GM18873 (cell line): ENCODE measurements at regions not wholly inside any gene's neighbourhood (a gene's known extent, or its start where the extent isn't known, plus 50 kb on each side); places are given as distances from the start of the nearest gene placed in this dataset.

Source experiments
- ATAC-seq: cut with Tn5 transposase; IDR thresholded peaks from one replicate; pipeline ENCODE4 v1.9.1; 2021; ENCODE audit warnings: mild to moderate bottlenecking, moderate library complexity, moderate number of reproducible peaks; ENCODE audit not compliant: unreplicated experiment, low FRiP score

DNA sequence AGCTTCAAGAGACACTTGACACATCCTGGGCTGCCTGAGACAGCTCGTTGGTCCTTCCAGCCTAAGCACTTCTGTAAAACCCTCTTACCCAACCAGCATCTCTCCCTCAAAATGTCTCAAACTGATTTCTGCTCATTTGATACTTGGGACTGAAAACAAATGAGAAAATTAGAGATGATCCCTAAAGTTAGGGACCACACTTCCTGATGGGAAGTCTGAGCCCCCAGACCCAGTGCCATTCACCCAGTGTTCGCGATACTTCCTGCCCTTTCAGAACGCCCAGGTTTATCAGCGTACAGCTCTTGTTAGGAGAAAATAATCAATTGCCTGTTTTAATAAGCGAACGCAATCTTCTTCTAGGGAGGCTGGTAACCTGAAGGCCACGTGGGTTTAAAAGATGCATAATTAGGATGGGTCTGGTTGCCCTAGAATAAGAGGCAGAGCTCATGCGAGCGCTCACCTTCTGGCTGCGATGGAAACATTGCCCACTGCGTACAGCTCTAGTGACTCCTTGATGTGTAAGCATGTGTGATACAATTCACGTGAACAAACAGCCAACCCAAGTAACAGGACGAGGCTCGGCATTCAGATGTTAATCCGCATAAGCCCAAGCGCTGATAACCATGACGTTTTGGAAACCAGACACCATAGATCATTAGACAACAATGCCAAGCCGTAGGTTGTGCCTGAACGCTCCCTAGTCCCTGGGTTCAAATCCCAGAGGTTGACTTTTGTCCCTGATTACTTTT is 213.1 kb downstream of the FOXL1 start:
- no peak for ATAC-seq

DNA sequence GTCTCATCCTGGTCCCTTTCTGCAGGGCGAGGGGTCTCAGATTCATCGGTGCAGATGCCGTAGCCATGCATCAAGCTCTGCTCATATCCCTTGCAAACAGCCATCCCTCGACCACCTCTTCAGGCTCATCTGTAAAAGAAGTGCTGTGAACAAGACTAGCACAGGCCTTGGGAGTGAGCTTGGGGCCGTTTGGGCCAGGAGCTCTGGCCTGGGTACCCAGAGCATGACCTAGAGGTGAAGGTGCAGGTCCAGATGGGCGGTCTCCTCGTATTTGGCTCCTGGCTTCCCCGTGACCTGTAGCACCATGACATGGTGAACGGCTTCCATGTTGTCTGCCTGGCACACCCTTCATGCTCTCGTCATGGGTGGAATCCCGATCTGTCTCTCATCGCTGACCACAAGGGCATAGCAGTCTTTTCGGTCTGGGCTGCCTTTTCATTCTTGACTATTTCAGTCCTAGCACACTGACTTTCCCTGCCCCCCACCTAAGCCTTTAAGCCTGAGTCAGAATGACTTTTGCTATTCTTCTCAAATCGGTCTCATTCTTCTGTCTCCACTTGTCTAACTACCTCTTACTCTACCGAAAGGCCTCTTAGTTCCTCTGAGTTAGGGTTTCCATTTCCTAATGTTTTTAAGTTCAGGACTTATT is 216.0 kb downstream of the FOXL1 start:
- ATAC-seq: no peak

- ATAC-seq: no peak
These were observed 219.4 kb downstream of the FOXL1 start for GRCh38 chr16:86797700-86798099.

DNA sequence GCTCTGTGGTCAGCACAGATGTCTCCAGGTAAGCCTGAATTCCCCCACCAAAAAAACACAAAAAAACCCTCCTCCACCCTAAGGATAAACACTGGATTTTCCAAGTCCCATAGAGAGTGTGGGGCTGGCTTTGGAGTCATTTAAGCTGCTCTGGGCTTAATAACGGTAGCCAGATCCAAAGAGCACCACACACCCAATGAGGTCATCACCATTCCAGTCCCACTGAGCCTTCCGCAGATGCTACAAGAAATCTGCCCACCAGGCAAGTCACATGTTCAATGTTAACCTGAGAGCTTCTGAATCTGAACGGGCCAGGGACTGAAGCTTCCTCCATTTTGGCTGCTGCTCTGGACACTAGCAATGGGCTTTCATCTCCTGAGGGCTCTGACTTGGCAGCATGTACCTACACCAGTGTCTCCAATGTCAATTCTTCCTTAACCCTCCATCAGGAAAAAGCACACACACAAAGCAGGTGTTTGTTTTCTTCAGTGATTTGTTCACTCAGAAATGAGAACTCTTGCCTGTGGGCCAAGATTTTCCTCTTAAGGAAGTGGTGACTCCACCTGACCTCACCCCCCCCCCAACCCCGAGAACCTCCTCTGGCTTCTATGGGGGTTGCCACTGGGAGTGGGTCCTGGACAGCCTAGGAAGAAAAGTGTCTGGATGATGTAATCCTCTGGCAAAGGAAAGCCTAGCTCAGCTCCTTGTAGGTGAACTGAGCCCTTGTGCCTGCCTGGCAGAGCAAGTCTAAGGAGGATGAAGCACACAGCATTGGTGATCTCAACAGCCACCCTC is 220.1 kb downstream of the FOXL1 start:
- ATAC-seq: no peak

- no peak for ATAC-seq
These were observed 221.0 kb downstream of the FOXL1 start for GRCh38 chr16:86799367-86799766.

DNA sequence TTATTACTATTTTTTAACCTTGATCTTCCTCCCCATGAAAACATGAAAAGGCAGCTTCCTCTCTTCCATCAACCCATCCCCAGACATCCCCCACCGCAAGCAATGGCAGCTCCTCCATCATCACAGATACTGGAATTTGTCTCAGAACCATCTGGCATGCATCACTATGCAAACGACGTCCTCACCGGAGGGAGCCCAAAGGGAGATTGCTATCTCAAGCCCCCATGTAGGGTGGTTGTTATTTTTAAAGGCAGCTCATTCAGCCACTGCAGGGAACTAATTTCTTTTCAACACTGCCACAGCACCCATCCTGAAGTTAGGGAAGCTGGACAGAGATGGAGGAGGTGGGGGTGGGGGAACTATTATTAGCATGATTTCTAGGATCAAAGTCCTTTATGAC is 222.5 kb downstream of the FOXL1 start:
- ATAC-seq: no peak

DNA sequence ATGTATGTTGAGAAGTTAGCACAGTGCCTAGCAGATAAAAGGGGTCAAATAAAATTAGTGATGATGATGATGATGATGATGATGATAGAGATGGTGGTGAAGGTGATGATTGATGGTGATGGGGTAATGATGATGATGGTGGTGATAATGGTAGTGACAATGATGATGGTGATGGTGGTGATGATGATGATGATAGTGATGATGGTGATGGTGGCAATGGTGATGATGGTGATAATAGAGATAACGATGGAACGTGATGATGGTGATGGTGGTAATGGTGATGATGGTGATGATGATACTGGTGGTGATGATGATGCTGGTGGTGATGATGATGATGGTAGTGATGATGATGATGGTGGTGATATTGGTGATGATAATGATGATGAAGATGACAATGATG is 223.7 kb downstream of the FOXL1 start:
- no peak for ATAC-seq

DNA sequence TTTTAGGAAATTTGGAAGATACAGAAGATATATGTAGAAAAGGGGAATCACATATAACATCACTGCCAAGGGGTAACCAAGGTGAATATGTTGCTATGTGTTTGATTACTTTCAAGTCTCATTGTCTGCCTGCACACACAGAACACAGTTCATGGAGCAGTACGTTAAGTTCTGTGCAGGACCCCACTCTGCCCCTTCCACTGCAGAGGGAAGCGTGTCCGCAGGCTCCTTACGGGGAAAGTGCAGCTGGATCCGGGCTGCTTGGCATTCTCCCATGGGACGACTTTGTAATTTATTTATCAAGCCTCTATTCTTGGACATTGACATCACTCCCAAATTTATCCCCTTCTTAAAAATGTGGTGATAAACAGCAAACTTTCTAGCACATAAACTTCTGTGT is 226.8 kb downstream of the FOXL1 start:
- no peak for ATAC-seq

DNA sequence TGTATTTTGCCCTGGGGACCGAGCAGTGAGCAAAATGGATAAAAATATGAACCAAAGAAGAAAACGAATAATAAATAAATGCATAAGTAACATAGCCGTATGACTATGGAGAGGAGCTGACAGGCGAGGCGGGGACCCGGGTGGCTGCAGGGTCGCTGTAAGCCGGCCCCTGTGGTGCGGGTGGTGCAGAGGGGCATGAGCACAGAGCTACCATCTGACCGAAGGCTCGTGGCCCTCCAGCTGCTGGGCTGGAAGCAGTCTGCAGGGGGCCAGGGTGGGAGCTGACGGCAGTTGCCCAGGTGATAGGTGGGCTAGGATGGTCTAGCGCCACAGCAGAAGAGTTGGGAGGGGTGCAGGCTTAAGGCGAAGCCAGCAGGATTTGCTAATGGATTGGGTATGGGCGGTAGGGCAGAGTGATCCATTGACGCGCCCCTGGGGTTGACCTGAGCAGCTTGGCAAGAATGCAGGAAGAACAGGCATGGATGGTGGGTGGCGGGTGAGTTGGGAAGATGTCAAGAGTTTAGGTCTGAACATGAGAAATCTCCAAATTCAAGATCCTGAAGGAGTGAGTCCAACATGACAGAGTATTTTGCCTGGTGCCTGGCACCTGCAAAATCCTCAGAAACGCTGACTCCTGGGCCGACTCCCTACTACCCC is 228.0 kb downstream of the FOXL1 start:
- ATAC-seq: no peak

- ATAC-seq: no peak
These were observed 228.5 kb downstream of the FOXL1 start for GRCh38 chr16:86806838-86807351.

GRCh38 chr16:86808863-86809444 is 230.6 kb downstream of the FOXL1 start:
- no peak for ATAC-seq

- ATAC-seq: no peak
These were observed 231.2 kb downstream of the FOXL1 start for GRCh38 chr16:86809458-86809955.

GRCh38 chr16:86810062-86810461 is 231.7 kb downstream of the FOXL1 start:
- no peak for ATAC-seq

- no peak for ATAC-seq
These were observed 234.1 kb downstream of the FOXL1 start for GRCh38 chr16:86812363-86812970.

- ATAC-seq: no peak
These were observed 235.9 kb downstream of the FOXL1 start for GRCh38 chr16:86814256-86814655.

- no peak for ATAC-seq
These were observed 238.7 kb downstream of the FOXL1 start for GRCh38 chr16:86816930-86817625.

DNA sequence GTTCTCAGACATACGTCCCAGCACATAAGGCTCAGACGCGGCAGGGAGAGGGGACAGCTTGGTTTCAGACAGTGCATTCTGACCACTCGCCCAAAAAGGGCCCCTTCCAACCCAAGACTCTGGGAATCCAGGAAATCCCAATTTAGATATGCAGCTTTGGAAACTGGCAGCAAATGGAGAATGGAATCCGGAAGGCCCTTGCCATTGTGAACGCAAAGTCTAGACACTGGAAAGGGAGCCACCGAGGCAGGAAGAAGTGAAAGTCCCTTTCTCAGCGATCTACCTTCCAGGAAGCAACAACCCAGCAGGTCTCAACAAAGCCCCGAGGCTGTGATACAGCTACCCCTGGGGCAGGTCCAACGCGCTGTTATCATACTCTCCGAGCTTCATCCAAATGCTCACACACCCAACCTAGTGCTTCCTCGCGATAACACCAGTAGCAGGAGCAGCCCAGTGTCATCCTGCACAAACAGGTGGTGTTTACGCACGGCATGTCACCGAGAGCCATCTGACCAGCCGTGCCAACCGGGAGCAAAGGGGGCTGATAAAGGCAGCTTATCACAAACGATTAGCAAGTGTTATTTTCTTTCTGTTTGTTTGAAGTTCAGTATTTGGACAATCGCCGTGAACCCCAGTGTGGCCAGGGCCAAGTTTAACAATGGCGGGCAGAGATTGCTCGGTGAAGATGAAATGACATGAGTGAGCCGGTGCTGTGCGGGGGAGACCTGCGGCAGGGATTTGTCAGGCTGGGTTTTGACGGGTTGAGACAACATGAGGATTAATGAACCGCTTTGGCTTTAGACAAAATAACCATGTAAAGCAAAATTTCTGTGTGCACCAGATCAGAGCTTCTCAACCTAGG is 240.6 kb downstream of the FOXL1 start:
- ATAC-seq: no peak

- ATAC-seq: no peak
These were observed 241.2 kb downstream of the FOXL1 start for GRCh38 chr16:86819533-86819892.
